H9 (cell line): ENCODE measurements at regions not wholly inside any gene's neighbourhood (a gene's known extent, or its start where the extent isn't known, plus 50 kb on each side); places are given as distances from the start of the nearest gene placed in this dataset.

Experiments used
- DNase-seq: peaks from one replicate; pipeline ENCODE4 v3.0.0-alpha.2; 2017
- H2AFZ ChIP-seq: one replicate; pipeline ENCODE4 v1.6.1; 2013; ENCODE audit warnings: mild to moderate bottlenecking, low read length, control low read depth, moderate library complexity
- H2AK5ac ChIP-seq: 2 replicates; pipeline ENCODE4 v1.6.1; 2013; ENCODE audit warnings: low read length, control low read depth, mixed read lengths; ENCODE audit not compliant: insufficient read length
- H2BK120ac ChIP-seq: one replicate; pipeline ENCODE4 v1.6.1; 2013; ENCODE audit warnings: low read depth, mild to moderate bottlenecking, low read length, control low read depth, inconsistent platforms; ENCODE audit not compliant: poor library complexity, severe bottlenecking
- H2BK12ac ChIP-seq: 2 replicates; pipeline ENCODE4 v1.6.1; 2013; ENCODE audit warnings: low read length, control low read depth, mixed read lengths, low read depth; ENCODE audit not compliant: insufficient read length
- H2BK15ac ChIP-seq: 2 replicates; pipeline ENCODE4 v1.6.1; 2013; ENCODE audit warnings: low read depth, low read length, control low read depth
- H2BK20ac ChIP-seq: one replicate; pipeline ENCODE4 v1.6.1; 2013; ENCODE audit warnings: low read depth, mild to moderate bottlenecking, low read length, control low read depth, inconsistent platforms; ENCODE audit not compliant: poor library complexity, severe bottlenecking
- H2BK5ac ChIP-seq: 2 replicates; pipeline ENCODE4 v1.6.1; 2013; ENCODE audit warnings: low read length, control low read depth, mixed read lengths; ENCODE audit not compliant: insufficient read length
- H3K14ac ChIP-seq: 2 replicates; pipeline ENCODE4 v1.6.1; 2013; ENCODE audit warnings: low read length, control low read depth; ENCODE audit not compliant: insufficient read depth
- H3K18ac ChIP-seq: 2 replicates; pipeline ENCODE4 v1.6.1; 2013; ENCODE audit warnings: low read depth, mild to moderate bottlenecking, mixed read lengths, low read length, control low read depth; ENCODE audit not compliant: insufficient read length
- H3K23ac ChIP-seq: 2 replicates; pipeline ENCODE4 v1.6.1; 2013; ENCODE audit warnings: low read length, control low read depth, mixed read lengths, low read depth; ENCODE audit not compliant: insufficient read length
- H3K23me2 ChIP-seq: 2 replicates; pipeline ENCODE4 v1.6.1; 2013; ENCODE audit warnings: low read depth, mild to moderate bottlenecking, mixed read lengths, low read length, control low read depth; ENCODE audit not compliant: insufficient read length, poor library complexity, severe bottlenecking
- H3K27ac ChIP-seq: 2 replicates; pipeline ENCODE4 v1.5.1; 2013; ENCODE audit warnings: low read length, control low read depth, mixed read lengths, low read depth; ENCODE audit not compliant: insufficient read length
- H3K27me3 ChIP-seq: 2 replicates; pipeline ENCODE4 v1.6.1; 2013; ENCODE audit warnings: low read length, control low read depth, inconsistent platforms; ENCODE audit not compliant: insufficient read depth
- H3K4ac ChIP-seq: 2 replicates; pipeline ENCODE4 v1.6.1; 2013; ENCODE audit warnings: low read depth, mild to moderate bottlenecking, control low read depth, inconsistent platforms, low read length, moderate library complexity
- H3K4me1 ChIP-seq: 2 replicates; pipeline ENCODE4 v1.6.1; 2013; ENCODE audit warnings: low read length, control low read depth, inconsistent platforms; ENCODE audit not compliant: insufficient read depth
- H3K4me2 ChIP-seq: 2 replicates; pipeline ENCODE4 v1.6.1; 2013; ENCODE audit warnings: low read length, control low read depth, mixed read lengths; ENCODE audit not compliant: insufficient read length, insufficient read depth
- H3K56ac ChIP-seq: 2 replicates; pipeline ENCODE4 v1.6.1; 2013; ENCODE audit warnings: low read depth, mild to moderate bottlenecking, mixed read lengths, low read length, control low read depth; ENCODE audit not compliant: insufficient read length
- H3K79me1 ChIP-seq: 2 replicates; pipeline ENCODE4 v1.6.1; 2013; ENCODE audit warnings: low read depth, mild to moderate bottlenecking, moderate library complexity, low read length, control low read depth, inconsistent platforms; ENCODE audit not compliant: insufficient read depth, poor library complexity, severe bottlenecking
- H3K79me2 ChIP-seq: 2 replicates; pipeline ENCODE4 v1.6.1; 2013; ENCODE audit warnings: low read length, control low read depth, inconsistent platforms; ENCODE audit not compliant: insufficient read depth
- H3K9ac ChIP-seq: 2 replicates; pipeline ENCODE4 v1.6.1; 2013; ENCODE audit warnings: low read length, control low read depth, mixed read lengths; ENCODE audit not compliant: insufficient read length; ENCODE audit errors: extremely low read depth
- H3K9me3 ChIP-seq: one replicate; pipeline ENCODE4 v1.6.1; 2013; ENCODE audit warnings: low read depth, low read length, inconsistent platforms; ENCODE audit not compliant: control insufficient read depth
- H3T11ph ChIP-seq: one replicate; pipeline ENCODE4 v1.6.1; 2013; ENCODE audit warnings: mild to moderate bottlenecking, low read length, control low read depth, inconsistent platforms
- H4K20me1 ChIP-seq: one replicate; pipeline ENCODE4 v1.6.1; 2013; ENCODE audit not compliant: control insufficient read depth, insufficient read length, insufficient read depth
- H4K5ac ChIP-seq: 2 replicates; pipeline ENCODE4 v1.6.1; 2013; ENCODE audit warnings: low read depth, mild to moderate bottlenecking, mixed read lengths, low read length, control low read depth; ENCODE audit not compliant: insufficient read length
- H4K8ac ChIP-seq: replicated peaks from 2 replicates; pipeline ENCODE4 v1.6.1; 2013; ENCODE audit warnings: low read length, control low read depth, mixed read lengths, low read depth; ENCODE audit not compliant: insufficient read length
- H4K91ac ChIP-seq: 2 replicates; pipeline ENCODE4 v1.6.1; 2013; ENCODE audit warnings: low read depth, mild to moderate bottlenecking, moderate library complexity, mixed read lengths, low read length, control low read depth; ENCODE audit not compliant: insufficient read length
- H3K27ac Mint-ChIP-seq, 3 experiments: 2 replicates in 2 of 3; 3 replicates in 1 of 3; pipeline ENCODE4 v1.8.0; 2020 to 2021; ENCODE audit warnings: mixed read lengths in 3 of 3, mild to moderate bottlenecking in 1 of 3, moderate library complexity in 1 of 3
- H3K27me3 Mint-ChIP-seq: 2 replicates; pipeline ENCODE4 v1.8.0; 2021; ENCODE audit warnings: low read depth, mild to moderate bottlenecking, moderate library complexity, mixed read lengths
- H3K36me3 Mint-ChIP-seq, 3 experiments: 2 replicates in 2 of 3; 3 replicates in 1 of 3; pipeline ENCODE4 v1.8.0; 2020 to 2021; ENCODE audit warnings: low read depth in 3 of 3, mixed read lengths in 3 of 3; ENCODE audit not compliant: insufficient read depth in 1 of 3
- H3K4me1 Mint-ChIP-seq, 2 experiments: 2 replicates each; pipeline ENCODE4 v1.8.0; 2020; ENCODE audit warnings: mixed read lengths in 2 of 2
- H3K4me3 Mint-ChIP-seq, 2 experiments: 2 replicates in 1 of 2; 3 replicates in 1 of 2; pipeline ENCODE4 v1.8.0; 2020 to 2021; ENCODE audit warnings: mild to moderate bottlenecking in 2 of 2, mixed read lengths in 2 of 2, moderate library complexity in 1 of 2
- H3K9me3 Mint-ChIP-seq, 2 experiments: 2 replicates in 1 of 2; 3 replicates in 1 of 2; pipeline ENCODE4 v1.8.0; 2020; ENCODE audit warnings: mild to moderate bottlenecking in 2 of 2, mixed read lengths in 2 of 2, moderate library complexity in 1 of 2
- WGBS: extraction: QIAGEN DNeasy Blood & Tissue Kit; methylation state at CpG from one replicate; pipeline ENCODE4 v1.1.7; 2013; ENCODE audit warnings: missing lambda C conversion rate, low lambda C conversion rate, mixed read lengths; ENCODE audit not compliant: insufficient read length; ENCODE audit errors: extremely low coverage; 5-methylcytosine and 5-hydroxymethylcytosine counted together
- TF ChIP-seq, protein P1 (sequence below): fragments of 200-600 bp; sonication (generic); conservative IDR thresholded peaks from 3 replicates; pipeline ENCODE4 v1.8.0; 2021; ENCODE audit warnings: antibody characterized with exemption, mild to moderate bottlenecking

DNA sequence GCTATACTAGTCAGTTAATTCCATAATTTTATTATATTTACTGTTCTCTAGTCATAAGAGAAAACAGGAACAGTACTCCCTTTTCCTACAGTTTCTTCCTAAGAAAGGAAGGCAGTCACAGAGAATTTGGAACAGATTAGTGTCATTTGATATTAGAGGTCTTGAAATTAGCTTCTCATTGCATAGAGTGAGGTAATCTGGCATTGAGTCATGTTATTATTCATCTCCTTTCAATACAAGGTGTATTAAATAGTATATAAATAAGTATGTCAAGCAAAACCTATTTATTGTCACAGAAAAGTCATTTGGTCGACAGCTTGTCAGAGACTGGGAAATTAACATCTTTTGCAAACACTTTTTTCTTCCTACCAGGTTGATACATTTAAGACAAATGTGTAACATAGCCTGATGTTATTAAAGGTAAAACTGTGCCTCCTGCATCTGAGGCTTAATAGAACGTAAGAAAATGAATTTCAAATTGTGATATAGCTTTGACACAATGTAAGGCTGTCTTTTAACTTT, 753.1 kb upstream of the FRG1 start:
- Histone ChIP-seq H4K91ac (no peak overlapping the region), H3K4ac (no peak overlapping the region), H3K23ac (no peak overlapping the region), H3K79me2 (no peaks in the 10 kb centered on the region), H3K56ac (no peak overlapping the region), H4K5ac (no peak overlapping the region), H3K9ac (no peak overlapping the region), H3K9me3 (peaks cover 3% of the 10 kb centered on the region), H3K27me3 (no peaks in the 10 kb centered on the region), H3K27ac (no peak overlapping the region), H2AFZ (no peak overlapping the region), H3K18ac (no peak overlapping the region), H3K4me1 (peaks cover 8% of the 10 kb centered on the region; the same call in 1 of the 2 replicates), H3K4me2 (no peak overlapping the region), H2BK120ac (no peak overlapping the region), H2BK5ac (no peak overlapping the region), H2BK20ac (no peak overlapping the region), H4K20me1 (no peaks in the 10 kb centered on the region), H3K14ac (no peak overlapping the region), H2BK15ac (no peak overlapping the region), H4K8ac (no peak overlapping the region), H3K23me2 (peaks cover 3% of the 10 kb centered on the region), H3K79me1 (no peaks in the 10 kb centered on the region), H3T11ph (no peak overlapping the region), H2BK12ac (no peak overlapping the region), H2AK5ac (no peak overlapping the region)
- no peak for DNase-seq
- Mint-ChIP-seq H3K4me3 (no peak overlapping the region), H3K9me3 (peaks cover 23 to 39% of the 10 kb centered on the region in 2 experiments), H3K27ac (no peak overlapping the region), H3K4me1 (peaks cover 32 to 33% of the 10 kb centered on the region in 2 experiments), H3K27me3 (no peaks in the 10 kb centered on the region), H3K36me3 (peaks cover 23 to 45% (median 30%) of the 10 kb centered on the region in 3 experiments)
- TF ChIP-seq, protein P1, sequence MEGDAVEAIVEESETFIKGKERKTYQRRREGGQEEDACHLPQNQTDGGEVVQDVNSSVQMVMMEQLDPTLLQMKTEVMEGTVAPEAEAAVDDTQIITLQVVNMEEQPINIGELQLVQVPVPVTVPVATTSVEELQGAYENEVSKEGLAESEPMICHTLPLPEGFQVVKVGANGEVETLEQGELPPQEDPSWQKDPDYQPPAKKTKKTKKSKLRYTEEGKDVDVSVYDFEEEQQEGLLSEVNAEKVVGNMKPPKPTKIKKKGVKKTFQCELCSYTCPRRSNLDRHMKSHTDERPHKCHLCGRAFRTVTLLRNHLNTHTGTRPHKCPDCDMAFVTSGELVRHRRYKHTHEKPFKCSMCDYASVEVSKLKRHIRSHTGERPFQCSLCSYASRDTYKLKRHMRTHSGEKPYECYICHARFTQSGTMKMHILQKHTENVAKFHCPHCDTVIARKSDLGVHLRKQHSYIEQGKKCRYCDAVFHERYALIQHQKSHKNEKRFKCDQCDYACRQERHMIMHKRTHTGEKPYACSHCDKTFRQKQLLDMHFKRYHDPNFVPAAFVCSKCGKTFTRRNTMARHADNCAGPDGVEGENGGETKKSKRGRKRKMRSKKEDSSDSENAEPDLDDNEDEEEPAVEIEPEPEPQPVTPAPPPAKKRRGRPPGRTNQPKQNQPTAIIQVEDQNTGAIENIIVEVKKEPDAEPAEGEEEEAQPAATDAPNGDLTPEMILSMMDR: no peak
- WGBS: no CpG with 5 or more reads among the region's 2 CpGs
